ENCODE measurements at regions not wholly inside any gene's neighbourhood (a gene's known extent, or its start where the extent isn't known, plus 50 kb on each side); places are given as distances from the start of the nearest gene placed in this dataset.

DNA sequence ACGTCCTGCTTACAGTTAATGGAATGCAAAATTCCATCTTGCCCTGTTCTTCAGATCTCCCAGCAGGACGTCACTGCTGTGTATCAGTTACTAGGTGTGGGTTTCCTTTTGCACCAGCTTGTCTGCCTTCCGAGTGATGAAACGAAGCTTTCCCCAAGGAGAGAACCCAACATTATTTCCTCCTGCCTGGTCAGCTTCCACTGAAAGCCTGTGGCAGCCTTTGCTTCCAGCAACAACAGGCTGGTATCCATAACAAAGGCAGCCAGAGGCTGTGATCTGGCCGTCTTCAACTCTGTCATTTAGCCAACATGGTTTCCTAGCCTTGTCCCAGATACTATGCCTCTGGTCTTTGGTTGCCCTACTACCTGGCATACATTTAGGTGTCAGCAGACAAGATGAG lies 78.9 kb upstream of the HEY2 start:
- Mint-ChIP-seq H3K36me3 (no peaks in the 10 kb centered on the region), H3K4me1 (no peaks in the 10 kb centered on the region), H3K27me3 (peaks cover 7 to 35% (median 21%) of the 10 kb centered on the region in 5 donors), H3K4me3 (no peak overlapping the region), H3K27ac (no peak overlapping the region), H3K9me3 (no peaks in the 10 kb centered on the region)
- no peak for DNase-seq
- POLR2A ChIA-PET = no interaction called here
- ATAC-seq = no peak

DNA sequence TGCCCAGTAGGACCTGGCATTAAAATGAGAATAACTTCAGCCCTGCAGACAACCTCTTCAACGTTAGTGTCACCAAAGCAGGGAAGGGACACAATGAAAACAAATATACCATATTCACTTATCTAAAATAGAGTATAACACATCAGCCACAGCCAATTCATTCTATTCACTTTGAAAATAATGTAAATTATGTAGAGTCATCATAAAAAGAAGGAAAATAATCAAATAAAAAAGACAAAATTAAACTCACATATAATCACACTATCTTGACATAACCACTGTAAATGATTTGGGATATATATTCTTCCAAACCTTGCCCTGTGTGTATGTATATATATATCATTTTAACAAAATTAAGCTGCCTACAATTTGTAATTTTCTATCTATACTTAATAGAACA lies 78.1 kb upstream of the HEY2 start:
- no peak overlapping the region for H3K27ac Mint-ChIP-seq
- H3K9me3 Mint-ChIP-seq = no peaks in the 10 kb centered on the region
- no peak overlapping the region for H3K4me3 Mint-ChIP-seq
- H3K36me3 Mint-ChIP-seq = no peaks in the 10 kb centered on the region
- H3K4me1 Mint-ChIP-seq = no peaks in the 10 kb centered on the region
- ATAC-seq (no peak), DNase-seq (no peak)
- POLR2A ChIA-PET = no interaction called here
- H3K27me3 Mint-ChIP-seq = peaks cover 9 to 42% (median 23%) of the 10 kb centered on the region in 5 donors

DNA sequence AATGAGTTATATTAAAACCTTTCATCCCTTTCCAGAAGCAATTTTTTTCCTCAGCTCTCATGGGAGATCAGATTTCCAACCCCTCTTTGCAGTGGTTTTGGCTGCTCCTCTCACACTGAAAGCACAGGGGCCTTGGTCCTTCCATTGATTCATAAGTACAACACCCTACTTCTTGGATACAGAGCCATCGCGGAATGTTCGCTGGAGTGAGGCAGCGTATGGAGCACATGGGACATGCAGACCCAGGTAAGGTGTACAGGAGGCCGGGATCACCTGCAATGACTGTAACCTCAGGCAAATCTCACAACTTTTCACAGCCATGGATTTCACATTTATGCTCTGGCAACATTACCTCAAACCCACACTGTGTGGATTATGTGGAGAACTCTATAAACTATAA lies 75.2 kb upstream of the HEY2 start:
- no peak overlapping the region for H3K27ac Mint-ChIP-seq
- ATAC-seq = no peak
- no peaks in the 10 kb centered on the region for H3K9me3 Mint-ChIP-seq
- H3K4me3 Mint-ChIP-seq = no peak overlapping the region
- POLR2A ChIA-PET = no interaction called here
- no peak for DNase-seq
- no peaks in the 10 kb centered on the region for H3K36me3 Mint-ChIP-seq
- peaks cover 0 to 2% (median 2%) of the 10 kb centered on the region in 4 donors for H3K4me1 Mint-ChIP-seq
- peaks cover 8 to 45% (median 27%) of the 10 kb centered on the region in 5 donors for H3K27me3 Mint-ChIP-seq

DNA sequence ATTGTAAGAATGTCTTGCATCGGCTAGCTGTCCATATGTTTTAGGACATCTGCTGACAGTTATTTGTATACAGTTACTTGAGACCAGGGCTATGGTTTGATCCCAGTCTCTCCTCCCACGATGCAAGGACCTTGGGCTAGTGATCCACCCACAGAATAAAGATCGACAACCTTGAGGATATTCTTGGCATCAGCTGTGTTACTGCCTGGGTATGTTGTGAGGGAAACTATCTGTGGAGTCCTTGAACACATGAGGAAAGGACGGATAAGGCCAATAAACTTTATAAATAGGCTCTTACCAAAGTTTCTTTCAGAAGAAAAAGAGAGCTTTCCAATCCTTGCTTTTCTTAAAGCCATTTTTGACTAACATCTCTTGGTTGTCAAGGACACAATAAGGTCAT lies 70.8 kb upstream of the HEY2 start:
- H3K4me1 Mint-ChIP-seq = peaks cover 7 to 10% (median 8%) of the 10 kb centered on the region in 4 donors
- H3K27ac Mint-ChIP-seq = no peak overlapping the region
- ATAC-seq = no peak
- peaks cover 0 to 8% (median 4%) of the 10 kb centered on the region in 9 donors for H3K9me3 Mint-ChIP-seq
- H3K4me3 Mint-ChIP-seq = no peak overlapping the region
- H3K36me3 Mint-ChIP-seq = no peaks in the 10 kb centered on the region
- POLR2A ChIA-PET = no interaction called here
- DNase-seq = no peak
- H3K27me3 Mint-ChIP-seq = peaks cover 14 to 61% (median 32%) of the 10 kb centered on the region in 5 donors

DNA sequence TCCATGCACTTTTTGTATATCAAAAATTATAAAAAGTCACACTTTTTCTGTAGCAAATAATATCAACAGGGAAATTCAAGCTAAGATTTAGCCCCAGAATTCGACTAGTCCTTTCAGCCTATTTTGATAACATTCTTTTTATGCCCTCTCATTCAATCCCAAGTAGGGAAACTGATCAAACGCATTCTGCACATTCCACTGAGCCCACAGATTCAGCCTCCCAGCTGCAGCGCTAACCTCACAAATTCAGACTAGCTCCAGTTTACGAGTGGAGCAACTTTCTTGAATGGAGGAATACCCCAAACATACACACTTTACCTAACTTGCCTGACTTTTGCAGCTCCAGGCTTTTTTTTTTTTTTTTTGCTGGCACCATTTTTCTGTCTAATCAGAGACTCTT lies 70.3 kb upstream of the HEY2 start:
- peaks cover 7 to 10% (median 8%) of the 10 kb centered on the region in 4 donors for H3K4me1 Mint-ChIP-seq
- H3K4me3 Mint-ChIP-seq = no peak overlapping the region
- DNase-seq = no peak
- peaks cover 0 to 14% (median 4%) of the 10 kb centered on the region in 9 donors for H3K9me3 Mint-ChIP-seq
- ATAC-seq = no peak
- H3K27me3 Mint-ChIP-seq = peaks cover 14 to 57% (median 29%) of the 10 kb centered on the region in 5 donors
- peaks cover 0 to 3% (median 0%) of the 10 kb centered on the region in 3 donors for H3K36me3 Mint-ChIP-seq
- POLR2A ChIA-PET = no interaction called here
- no peak overlapping the region for H3K27ac Mint-ChIP-seq

DNA sequence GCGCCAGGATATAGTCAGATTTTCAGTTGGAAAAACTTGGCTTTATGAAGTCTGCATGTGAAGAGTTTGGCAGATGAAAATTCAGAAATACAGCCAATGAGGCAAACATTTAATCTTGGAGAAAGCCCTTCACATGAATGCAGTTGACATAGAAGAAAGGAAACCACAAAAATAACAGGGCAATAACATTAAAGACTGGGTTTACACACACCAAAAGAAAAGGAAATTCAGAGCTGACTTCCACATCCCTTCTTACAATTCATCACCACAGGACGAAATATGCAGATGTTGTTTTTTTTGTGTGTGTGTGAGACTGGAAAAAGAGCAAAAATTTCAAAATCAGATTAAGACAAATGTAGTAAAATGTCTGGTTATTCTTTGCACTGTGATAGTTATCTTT lies 69.8 kb upstream of the HEY2 start:
- peaks cover 0 to 3% (median 0%) of the 10 kb centered on the region in 3 donors for H3K36me3 Mint-ChIP-seq
- no peak overlapping the region for H3K4me3 Mint-ChIP-seq
- peaks cover 14 to 52% (median 26%) of the 10 kb centered on the region in 5 donors for H3K27me3 Mint-ChIP-seq
- DNase-seq = no peak
- peaks cover 7 to 10% (median 8%) of the 10 kb centered on the region in 4 donors for H3K4me1 Mint-ChIP-seq
- POLR2A ChIA-PET = no interaction called here
- H3K9me3 Mint-ChIP-seq = peaks cover 0 to 14% (median 5%) of the 10 kb centered on the region in 9 donors
- no peak for ATAC-seq
- no peak overlapping the region for H3K27ac Mint-ChIP-seq

DNA sequence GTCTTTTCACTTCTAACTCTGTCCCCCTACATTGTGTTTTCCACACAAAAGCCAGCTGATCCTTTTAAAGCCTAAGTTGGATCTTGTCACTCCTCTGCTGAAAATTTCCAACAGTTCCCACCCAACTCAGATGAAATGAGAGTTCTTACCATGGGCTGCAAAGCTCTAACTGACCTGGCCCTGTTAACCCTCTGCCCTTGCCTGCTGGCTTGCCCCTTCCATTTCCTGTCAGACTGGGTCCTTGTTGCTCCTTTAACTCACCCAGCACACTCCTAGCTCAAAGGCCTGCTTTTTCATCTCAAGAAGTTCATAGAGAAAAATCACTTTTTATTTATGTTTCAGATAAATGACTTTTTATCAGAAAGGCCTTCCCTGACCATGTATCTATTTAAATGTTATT lies 66.5 kb upstream of the HEY2 start:
- Mint-ChIP-seq H3K4me1 (peaks cover 7 to 10% (median 8%) of the 10 kb centered on the region in 4 donors), H3K4me3 (no peak overlapping the region), H3K27me3 (peaks cover 11 to 43% (median 16%) of the 10 kb centered on the region in 5 donors), H3K9me3 (peaks cover 0 to 17% (median 7%) of the 10 kb centered on the region in 9 donors), H3K36me3 (peaks cover 0 to 5% (median 0%) of the 10 kb centered on the region in 3 donors), H3K27ac (no peak overlapping the region)
- DNase-seq (no peak), ATAC-seq (no peak)
- POLR2A ChIA-PET = no interaction called here

DNA sequence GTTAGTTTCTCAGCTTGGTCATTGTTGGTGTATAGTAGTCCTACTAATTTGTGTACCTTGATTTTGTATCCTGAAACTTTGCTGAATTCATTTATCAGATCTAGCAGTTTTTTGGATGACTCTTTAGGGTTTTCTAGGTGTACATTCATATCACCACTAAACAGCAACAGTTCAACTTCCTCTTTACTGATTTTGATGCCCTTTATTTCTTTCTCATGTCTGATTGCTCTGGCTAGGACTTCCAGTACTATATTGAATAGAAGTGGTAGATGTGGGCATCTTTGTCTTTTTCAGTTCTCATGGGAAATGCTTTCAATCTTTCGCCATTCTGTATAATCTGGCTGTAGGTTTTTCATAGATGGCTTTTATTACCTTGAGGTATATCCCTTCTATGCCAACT lies 61.3 kb upstream of the HEY2 start:
- ATAC-seq = no peak
- H3K27ac Mint-ChIP-seq = no peak overlapping the region
- peaks cover 16 to 60% (median 38%) of the 10 kb centered on the region in 5 donors for H3K27me3 Mint-ChIP-seq
- POLR2A ChIA-PET = no interaction called here
- peaks cover 8 to 55% (median 21%) of the 10 kb centered on the region in 9 donors for H3K9me3 Mint-ChIP-seq
- H3K4me1 Mint-ChIP-seq = no peaks in the 10 kb centered on the region
- H3K4me3 Mint-ChIP-seq = no peak overlapping the region
- peaks cover 0 to 30% (median 2%) of the 10 kb centered on the region in 3 donors for H3K36me3 Mint-ChIP-seq
- no peak for DNase-seq

DNA sequence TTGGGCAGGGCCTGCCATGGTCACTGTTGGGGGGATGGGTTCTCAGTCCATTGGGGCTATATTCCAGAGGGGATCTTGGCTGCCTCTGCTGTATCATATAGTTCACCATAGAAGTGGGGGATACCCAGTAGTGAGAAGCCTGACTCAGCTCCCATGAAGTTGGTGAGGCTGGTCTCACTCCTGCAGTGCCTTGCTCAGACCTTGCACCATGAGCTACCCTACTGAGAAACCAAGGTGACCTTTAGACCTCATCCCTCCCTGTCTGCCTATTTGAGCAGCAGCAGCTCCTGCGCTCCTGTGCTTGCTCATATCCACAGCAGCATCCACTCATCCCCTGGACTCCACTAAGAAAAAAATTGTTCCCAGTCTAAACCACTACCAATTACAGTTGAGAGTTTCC lies 56.0 kb upstream of the HEY2 start:
- no peak overlapping the region for H3K4me3 Mint-ChIP-seq
- no peak for DNase-seq
- no peak for ATAC-seq
- no peaks in the 10 kb centered on the region for H3K4me1 Mint-ChIP-seq
- POLR2A ChIA-PET = no interaction called here
- no peak overlapping the region for H3K27ac Mint-ChIP-seq
- peaks cover 0 to 23% (median 6%) of the 10 kb centered on the region in 3 donors for H3K36me3 Mint-ChIP-seq
- peaks cover 31 to 69% (median 34%) of the 10 kb centered on the region in 5 donors for H3K27me3 Mint-ChIP-seq
- peaks cover 8 to 37% (median 20%) of the 10 kb centered on the region in 9 donors for H3K9me3 Mint-ChIP-seq

DNA sequence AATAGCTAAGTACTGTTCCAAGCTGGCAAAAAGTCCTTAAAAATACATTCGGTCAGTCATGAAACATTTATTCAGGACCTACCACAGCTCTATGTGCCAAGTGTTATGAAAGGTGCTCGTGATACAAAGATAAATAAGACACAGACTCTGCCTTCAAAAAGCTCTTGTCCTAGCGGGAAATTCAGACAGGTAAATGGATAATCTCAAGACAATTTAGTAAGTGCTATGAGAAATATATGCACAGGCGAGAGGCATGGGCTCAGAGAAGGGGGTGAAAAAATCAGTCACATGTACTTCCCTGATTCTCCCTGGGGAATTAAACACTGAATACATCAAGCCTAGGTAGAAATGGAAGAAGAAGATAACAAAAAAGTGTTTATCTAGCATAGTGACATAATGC lies 49.8 kb upstream of the HEY2 start:
- Mint-ChIP-seq H3K4me3 (no peak overlapping the region), H3K27me3 (peaks cover 8 to 25% (median 9%) of the 10 kb centered on the region in 5 donors), H3K36me3 (peaks cover 0 to 5% (median 0%) of the 10 kb centered on the region in 3 donors), H3K27ac (no peak overlapping the region), H3K4me1 (no peaks in the 10 kb centered on the region), H3K9me3 (peaks cover 0 to 5% (median 2%) of the 10 kb centered on the region in 9 donors)
- DNase-seq = no peak
- POLR2A ChIA-PET = no interaction called here
- ATAC-seq = no peak

All from naive thymus-derived CD8-positive, alpha-beta T cell (primary cell).